Stimulated activated CD8-positive, alpha-beta memory T cell treated with anti-CD3 and anti-CD28 coated beads, Interleukin-12 subunit alpha, Interleukin-12 subunit beta, amount 100 ng/mL, for 24 hours (primary cell): ENCODE measurements at regions not wholly inside any gene's neighbourhood (a gene's known extent, or its start where the extent isn't known, plus 50 kb on each side); places are given as distances from the start of the nearest gene placed in this dataset.

Experiments
- DNase-seq: peaks from one replicate; pipeline ENCODE4 v3.0.0-alpha.2; 2020; ENCODE audit errors: extremely low read depth

DNA sequence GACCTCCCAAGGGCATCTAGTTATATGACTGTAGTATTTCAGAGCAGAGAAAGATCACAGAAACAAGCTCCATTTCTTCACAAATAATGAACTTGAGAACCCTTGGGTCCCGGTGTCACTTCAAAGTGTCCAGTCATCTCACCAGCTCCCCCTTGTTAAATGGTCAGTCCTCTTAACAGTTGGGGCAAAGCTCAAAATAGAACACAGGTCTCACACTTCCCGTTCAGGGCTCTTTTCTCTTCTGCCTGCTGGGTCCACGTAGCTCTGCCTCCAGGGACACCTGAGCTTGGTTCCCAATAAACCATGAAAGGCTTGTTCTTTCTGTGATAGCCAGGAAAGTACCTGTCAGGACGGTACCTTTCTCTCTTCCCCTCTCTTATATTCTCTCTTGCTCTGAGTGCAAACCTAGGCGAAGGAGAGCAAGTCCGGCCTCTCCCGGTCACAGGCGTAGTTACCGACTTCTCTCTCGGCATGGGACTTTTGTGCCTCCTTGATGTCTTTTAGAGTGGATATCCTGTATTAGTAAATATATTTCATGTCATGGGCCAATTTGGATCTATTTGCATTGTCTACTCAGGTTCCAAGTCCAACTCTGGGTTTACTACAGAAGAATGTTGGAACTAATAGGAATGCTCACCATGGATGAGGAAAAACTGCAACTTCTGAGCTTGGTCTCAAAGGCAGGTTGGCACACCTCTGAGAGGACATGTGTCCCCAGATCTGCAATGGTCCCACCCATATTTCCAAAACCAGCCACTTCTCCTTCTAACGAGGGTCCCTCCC is 118.8 kb upstream of the PARP11 start:
- DNase-seq, result no peak

DNA sequence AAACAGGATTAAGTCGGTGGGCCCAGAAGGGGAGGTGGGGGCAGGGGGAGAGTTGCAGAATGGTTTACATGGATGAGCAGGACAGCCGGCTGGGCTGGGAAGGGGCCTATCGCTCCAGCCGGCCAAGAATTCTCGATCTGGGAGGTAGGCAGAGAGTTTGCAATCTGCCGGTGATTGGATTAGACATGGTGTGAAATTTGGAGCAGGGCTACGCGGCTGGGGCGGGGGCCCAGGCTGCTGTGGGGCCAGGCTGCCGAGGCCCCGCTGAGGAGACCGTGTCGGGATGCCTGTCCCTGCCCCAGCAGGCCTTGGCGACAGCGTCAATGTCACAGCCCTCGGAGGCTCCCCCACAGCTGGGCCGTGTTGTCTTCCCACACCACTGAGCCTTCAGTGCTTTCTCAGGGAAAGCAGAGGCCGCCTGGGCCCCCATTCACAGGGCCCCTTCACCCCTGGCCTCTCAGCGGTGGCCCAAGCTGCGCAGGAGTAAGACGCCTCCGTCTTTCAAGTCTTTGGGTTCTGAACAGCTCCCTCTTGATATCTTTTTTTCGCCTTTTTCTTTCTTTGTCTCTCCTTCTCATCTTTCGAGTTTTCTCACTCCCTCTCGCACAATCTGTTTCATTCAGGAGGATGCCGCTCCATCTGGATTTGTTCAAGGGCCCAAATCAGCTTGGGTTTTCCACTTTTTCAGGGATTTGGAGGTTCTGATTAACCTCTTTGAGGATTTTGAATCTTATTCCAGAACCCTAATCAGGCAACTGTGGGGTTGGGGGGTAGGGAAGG is 117.5 kb upstream of the PARP11 start:
- DNase-seq, result no peak

DNA sequence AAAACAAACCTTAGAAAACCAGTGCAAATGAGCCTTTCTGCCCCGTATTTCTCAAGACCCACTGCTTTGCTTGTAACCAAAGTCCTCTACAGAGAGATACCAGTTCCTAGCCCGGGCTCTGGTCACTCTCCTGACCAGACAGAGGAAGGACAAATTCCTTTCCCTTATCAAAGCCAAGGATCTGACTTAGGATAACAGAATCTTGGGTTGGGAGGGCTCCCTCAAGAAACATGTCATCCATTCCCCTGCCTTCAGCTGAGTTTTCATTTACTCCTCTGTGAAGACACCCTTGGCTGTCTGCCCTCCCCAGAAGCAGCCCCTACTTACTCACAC is 116.0 kb upstream of the PARP11 start:
- no peak for DNase-seq

DNA sequence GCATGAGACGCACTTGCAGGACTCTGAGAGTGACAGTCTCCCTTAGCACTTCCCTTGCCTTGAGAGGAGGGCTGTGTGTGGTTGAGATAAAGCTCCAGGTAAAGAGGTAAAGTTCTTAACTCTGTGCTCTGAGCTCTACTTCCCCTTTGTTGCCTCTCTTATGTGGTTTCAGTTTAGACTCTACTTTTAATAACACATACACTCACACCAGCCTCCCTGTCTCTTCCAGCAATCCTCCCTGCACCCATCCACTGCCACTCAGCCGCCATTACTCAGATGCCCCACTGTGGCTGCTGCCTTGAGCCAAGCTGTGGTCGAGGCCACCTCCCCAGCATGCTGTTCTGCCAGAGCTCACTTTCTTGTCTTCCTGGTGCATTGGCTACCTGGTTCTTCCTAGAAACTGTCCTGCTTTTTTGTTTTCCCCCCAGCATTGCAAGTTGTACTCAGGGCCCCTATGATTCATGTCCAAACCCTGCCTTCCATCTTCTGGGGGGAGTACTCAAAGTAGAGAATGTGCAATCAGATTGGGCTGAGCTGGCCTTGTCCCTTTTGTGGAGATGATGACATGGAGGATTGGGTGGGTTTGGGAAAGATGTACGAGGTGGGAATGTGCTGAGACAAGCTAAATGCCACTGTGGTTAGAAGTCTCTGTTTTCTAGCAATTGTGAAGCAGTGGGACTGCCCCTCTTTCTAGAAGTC is 115.5 kb upstream of the PARP11 start:
- no peak for DNase-seq

DNA sequence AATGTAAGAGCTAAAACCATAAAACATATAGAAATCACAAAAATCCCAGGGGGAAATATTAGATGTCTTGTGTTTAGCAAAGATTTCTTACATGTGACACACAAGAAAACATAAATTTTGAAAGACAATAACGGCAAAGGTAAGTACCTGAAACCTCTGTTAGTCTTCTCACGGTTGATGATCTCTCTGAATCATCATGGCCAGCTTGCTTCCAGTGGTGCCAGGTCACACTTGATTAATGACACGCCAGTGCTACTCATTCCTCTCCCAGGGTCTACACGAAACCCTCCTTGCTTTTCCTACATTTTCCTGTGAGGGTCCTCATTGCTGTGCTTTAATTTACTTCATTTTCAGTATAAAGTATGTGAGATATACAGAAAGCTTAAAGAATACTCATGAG is 114.4 kb upstream of the PARP11 start:
- DNase-seq, result no peak

DNA sequence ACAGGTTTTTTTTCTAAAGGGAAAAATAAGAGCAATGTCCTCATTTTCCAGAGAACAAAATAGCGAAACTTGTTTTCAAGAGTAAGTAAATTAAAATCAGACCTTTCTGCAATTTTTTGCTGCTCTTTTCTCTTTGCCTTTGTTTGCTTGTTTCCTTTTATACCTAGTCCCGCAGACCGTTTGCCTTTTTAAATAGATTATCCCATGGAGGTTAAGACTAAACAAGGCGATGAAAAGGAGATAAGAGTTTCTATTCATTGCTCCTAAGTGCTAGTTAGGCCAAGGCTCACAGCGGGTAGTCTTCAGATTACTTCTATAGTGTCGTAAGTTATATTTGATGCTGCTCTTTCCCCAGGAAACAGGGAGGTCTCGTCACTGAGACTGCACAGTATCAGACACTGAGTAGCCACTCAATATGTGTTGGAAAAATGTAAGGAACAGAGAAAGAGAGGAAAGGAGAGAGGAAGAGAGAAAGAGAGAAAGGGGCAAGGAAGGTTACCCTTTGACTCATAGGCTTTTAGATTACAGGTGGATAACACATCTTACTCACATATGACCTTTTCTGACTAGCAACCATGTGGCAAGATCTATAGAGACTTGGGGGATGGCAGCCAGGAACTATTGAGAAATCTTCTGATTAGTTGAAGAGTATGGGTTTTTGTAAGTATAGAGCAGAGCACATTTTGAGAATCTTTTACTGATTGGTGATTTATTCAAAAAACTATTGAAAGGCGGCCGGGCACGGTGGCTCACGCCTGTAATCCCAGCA is 107.5 kb upstream of the PARP11 start:
- DNase-seq, result no peak

DNA sequence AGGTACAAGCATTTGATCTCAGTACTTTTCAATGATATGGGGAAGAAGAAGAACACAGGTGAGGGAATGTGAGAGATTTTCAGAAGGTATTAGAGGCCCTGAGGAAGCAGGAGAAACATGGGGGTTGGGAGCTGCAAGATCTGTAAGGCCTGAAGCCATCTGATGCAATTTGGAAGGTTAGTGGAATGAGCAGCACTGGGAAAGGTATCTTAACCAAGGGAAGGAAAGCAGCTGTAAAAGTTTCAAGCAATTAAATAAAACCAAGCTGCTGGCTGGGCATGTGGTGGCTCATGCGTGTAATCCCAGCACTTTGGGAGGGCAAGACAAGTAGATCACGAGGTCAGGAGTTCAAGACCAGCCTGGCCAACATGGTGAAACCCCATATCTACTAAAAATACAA is 104.4 kb upstream of the PARP11 start:
- DNase-seq, result no peak

DNA sequence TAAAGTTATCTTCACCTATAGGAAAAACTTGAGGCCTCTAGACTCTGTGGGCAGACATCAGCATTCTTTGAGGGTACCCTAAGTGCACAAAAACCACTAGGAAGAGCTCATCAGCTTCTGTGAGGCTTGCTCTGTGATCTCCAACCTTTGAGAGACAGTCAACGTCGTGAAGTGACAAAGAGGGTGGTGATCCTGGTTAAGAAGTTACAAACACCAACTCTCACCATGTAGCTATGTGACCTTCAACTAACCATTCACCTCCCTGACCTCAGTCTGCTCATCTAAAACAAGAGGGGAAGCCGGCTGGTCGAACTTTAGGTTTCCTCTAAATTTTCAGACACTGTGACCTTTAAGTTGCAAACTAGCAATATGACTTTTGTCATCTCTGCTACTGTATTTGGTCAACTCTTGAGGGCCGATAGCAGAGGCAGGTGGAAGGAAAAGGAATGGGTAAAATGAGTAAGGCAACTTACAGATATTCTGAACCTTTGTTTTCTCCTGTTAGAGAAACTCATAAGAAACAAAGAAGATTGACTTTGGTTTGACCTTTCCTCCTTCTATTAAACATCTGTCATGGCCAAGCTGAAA is 103.2 kb upstream of the PARP11 start:
- no peak for DNase-seq

DNA sequence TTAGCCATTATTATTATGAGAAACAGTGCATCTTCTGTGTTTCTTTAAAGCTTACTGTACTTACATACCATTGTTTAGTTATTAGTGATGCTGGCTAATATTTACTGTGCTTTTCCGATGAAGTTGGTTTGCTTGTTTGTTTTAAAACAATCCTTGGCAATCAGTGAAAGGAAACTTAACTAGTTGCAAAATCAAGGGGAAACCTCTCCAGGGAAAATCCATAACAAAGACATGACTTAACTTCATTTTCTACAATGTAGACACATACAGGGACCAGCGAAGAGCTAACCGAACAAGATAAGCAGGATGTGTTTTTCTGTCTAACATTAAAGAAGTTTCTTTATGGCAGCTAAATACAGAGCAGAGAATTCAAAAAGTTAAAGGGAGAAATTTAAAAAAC is 102.5 kb upstream of the PARP11 start:
- DNase-seq, result no peak

DNA sequence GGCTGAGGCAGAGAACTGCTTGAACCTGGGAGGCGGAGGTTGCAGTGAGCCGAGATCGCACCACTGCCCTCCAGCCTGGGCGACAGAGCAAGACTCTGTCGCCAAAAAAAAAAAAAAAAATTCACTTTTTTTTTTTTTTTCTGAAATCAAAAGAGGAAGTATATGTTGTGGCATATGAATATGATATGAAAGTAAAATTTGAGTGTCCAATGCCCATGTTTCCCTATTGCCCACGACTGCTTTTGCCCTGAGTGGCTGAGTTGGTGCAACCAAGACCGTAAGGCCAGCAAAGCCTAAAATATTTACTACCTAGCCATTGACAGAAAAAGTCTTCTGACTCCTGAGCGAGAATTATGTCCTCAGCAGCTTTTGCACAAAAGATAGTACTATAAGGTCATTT is 101.7 kb upstream of the PARP11 start:
- no peak for DNase-seq

DNA sequence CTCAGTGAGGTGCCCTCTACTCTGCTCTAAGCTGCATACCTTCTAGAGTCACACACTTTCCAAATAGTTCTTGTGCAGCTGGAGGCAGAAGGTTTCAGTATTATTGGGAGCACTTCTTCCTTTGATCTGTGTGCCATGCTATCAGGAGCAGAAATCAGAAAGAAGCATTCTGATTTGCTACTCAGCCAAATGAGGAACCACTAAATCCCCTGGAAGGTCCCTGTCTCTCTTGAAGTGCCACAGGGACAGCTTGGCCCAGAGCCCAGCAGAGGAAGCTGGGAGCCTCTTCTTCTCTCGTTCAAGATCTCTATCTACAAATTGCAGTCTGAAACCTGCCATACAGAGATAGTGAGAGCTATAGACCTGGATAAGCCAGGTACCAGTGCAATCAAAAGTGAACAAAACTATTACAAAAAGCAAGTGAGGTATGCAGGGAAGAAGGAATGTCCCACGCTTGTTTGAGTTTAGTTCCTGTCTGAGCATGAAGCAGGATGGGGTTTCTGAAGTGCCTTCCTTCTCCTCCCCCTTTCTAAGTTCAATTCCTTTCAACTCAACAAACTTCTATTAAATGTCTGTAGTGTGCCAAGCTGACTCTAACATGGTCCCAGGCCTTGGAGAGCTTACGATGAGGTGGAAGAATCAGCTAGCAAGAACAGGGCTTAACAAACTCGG is 100.9 kb upstream of the PARP11 start:
- no peak for DNase-seq

DNA sequence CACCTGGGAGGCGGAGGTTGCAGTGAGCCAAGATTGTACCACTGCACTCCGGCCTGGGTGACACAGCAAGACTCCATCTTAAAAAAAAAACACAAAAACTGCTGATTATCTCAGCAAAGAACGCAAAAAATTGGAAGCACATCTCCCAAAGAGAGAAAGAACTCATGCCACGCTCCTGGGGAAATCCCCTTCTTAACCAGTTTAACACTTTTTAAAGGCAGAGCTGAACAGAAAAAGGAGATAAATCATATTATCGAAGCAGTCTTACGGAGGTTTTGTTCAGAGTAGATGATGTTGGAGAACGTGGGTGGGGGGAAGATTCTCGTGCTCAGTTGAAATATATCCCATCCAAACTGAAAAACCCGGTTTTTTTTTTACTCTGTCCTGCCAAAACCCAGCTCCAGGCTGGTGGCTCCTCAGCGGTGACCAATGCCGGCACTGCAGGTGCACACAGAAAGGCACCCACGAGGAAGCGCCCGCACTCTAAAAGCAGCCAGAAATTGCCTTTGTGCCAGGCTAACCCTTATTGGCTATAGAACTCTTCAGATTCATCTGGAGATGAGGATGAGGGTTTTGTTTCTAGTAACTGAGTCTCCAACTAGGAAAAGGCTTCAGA is 100.2 kb upstream of the PARP11 start:
- DNase-seq, result no peak

DNA sequence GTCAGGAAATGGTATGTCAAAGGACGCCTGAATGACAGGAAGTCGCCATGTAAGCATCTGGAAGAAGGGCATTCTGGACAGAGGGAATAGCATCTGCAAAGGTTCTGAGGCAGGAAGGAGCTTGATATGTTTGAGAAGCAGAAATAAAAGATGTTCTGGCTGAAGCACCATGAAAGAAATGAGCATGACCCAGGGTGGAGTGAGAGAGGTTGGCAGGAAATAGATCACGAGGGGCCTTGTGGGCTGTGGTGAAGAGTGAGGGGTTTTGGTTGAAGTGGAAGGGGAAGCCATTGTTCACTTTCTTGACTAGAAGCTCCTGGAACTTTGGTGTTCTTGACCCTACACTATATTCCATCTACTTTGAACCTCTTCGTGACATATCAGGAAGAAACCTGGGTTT is 99.4 kb upstream of the PARP11 start:
- no peak for DNase-seq

DNA sequence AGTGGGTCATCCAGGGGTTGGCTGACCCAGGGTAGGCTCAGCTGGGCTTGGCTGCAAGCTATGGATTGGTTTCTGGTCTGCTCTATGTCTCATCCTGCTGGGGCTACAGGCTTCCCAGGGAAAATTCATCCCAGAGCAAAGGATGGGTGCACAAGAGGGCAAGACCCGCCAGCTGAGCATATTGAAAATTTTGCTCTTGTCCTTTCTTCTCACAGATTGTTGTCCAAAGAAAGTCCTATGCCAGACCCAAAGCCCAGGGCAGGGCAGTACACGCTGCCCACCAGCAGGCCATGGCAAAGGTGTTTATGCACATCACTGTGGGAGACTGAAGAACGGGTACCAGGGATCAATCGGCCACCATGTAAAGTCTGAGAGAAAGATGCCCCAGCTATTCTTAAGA is 95.3 kb upstream of the PARP11 start:
- DNase-seq, result no peak

DNA sequence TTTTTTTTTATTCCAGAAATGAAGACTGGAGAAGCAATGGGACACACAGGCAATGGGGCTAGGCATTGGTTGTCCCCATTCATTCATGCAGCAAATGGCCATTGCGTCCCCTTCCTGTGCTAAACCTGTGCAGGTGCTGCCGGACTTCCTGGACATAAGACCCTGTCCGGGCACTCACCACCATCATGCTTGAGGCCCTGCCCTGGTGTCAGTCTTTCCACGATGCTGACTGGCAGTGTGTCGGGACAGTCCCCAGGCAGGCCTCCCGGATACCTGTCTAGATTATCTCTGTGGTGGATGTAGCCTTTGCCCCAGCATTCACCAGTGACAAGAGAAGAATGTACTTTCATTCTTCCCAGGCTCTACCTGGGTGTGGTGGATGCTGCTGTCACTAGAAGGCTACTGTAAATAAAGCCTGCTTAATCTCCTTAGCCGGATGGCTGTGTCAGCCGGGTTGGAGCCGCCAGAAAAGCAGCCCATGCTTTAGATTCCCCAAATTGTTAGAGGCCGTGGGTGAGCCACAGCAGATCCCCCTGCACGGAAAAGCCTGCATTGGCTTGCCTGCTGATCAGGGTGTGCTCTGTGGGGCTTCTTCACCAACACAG is 94.5 kb upstream of the PARP11 start:
- no peak for DNase-seq

DNA sequence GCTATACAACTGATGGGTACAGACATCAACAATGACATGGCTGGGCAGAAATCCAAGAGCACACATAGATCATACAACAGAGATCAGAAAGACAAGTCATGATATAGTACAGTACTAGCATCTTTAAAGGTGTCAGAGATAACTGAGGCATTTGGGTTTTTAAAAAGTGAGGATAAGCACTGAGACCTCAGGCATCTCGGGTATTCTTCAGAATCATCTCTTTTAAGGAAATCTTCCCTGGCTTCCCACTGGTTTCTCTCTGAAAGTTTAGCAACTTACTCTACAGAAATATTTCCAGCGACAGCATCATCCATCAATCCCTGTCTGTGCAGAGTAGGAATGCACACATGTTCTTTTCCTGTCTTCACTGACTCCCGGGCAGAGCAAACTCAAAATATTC is 93.2 kb upstream of the PARP11 start:
- no peak for DNase-seq

DNA sequence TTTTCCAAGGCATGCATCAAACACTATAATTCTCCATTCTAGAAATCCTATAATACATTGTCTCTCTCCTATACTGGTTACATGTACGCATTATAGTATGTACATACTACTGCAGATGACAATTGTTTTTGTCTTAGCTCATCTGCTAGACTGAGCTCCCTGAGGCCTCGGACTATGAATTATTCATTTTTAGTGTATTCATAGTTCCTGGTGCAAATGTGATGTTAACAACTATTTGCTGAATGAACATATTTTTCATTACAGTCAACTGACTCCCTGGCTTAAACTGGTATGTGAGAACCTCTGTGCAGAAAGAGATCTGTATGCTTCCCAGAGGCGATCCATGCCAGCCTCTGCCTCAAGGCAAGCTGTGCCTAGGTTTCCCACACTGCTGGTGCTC is 91.8 kb upstream of the PARP11 start:
- DNase-seq, result no peak

DNA sequence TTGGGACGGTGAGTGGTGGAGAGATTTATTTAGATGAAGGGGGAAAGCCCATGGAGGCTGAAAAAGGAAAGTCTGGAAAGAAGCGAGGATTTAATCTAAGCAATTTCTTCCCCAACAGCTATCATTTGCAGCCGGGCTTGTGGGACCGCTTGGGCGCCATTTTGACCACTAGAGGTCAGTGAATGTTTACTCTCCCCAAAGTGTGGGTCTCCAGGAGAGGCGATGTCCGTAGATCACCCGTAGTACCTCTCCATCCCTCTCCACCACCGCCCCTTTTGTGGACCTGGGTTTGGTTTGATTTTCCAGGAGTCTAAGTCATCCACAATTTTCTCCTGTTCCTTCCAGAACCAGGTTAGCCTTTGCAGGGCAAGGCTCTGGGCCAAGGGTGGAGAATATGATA is 91.2 kb upstream of the PARP11 start:
- DNase-seq, result no peak

DNA sequence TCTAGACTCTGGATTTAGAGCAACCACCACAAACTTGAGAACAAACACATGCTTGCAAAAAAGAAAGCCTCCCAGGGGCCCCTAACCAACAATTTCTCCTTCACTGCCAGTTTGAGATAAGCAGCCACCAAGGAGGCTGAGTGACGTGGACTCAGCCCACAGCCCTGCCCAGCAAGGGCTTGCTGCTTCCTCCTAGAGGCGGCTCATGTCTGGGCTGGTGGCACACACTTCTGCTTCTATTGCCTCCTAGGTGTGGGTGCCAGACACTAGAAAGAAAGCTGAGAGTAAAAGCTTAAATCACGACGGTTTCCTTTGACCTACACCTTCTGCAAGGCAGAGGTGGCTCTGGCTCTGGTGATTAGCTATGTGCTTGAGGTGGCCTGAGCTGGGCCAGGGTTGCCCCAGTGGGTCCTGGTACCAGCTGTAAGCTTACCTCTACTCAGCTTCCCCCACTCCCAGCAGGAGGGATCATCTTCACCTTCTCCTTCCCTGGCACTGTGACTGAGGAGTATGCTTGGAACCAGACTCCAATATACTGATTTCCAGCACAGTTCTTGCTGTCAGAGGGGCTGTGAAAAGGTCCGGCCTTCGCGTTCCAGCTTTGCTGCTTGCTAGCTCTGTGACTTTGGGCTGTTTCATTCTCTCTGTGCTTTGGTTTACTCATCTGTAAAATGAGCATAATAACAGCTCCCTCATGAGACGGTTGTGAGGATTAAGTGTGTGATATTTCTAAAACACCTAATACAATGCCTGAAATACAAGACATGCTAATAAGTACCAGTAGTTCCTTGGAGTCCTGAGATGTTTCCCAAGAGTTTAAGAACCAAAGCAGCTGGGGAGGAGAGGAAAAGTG is 89.7 kb upstream of the PARP11 start:
- no peak for DNase-seq
